CD4-positive, alpha-beta T cell (primary cell): ENCODE measurements at regions not wholly inside any gene's neighbourhood (a gene's known extent, or its start where the extent isn't known, plus 50 kb on each side); places are given as distances from the start of the nearest gene placed in this dataset.

ENCODE experiments used
- ATAC-seq: fragments of 200-7000 bp; cut with Tn5 transposase; one replicate; pipeline ENCODE4 v1.10.0; 2022; ENCODE audit warnings: mild to moderate bottlenecking; ENCODE audit not compliant: poor library complexity
- CTCF ChIA-PET: fragments of 350-600 bp; sonication (Branson Sonifier 250); formaldehyde crosslinking; loops from one replicate; lab custom pipeline; 2021; ENCODE audit warnings: antibody characterized with exemption, inconsistent platforms; lab: Charles Lee
- POLR2A ChIA-PET: fragments of 350-600 bp; sonication (Branson Sonifier 250); formaldehyde crosslinking; loops from one replicate; lab custom pipeline; 2021; ENCODE audit warnings: antibody characterized with exemption, inconsistent platforms; lab: Charles Lee
- DNase-seq, 14 experiments: peaks; one replicate each; pipeline ENCODE4 v3.0.0-alpha.2; 2013 to 2020; ENCODE audit warnings: mixed read lengths in 2 of 14
- H3K27ac ChIP-seq, 2 donors: one replicate each; pipeline versions ENCODE4 v1.5.1 to v1.7.0; 2013; ENCODE audit warnings: low read length in 2 of 2, low read depth in 1 of 2, mild to moderate bottlenecking in 1 of 2
- H3K27me3 ChIP-seq, 2 experiments: 1 replicate in 1 of 2; 2 replicates in 1 of 2; pipeline versions ENCODE4 v1.6.1 to v1.7.0; 2013; ENCODE audit warnings: low read length in 2 of 2, control low read depth in 1 of 2, mild to moderate bottlenecking in 1 of 2, moderate library complexity in 1 of 2; ENCODE audit not compliant: insufficient read depth in 2 of 2, control insufficient read depth in 1 of 2
- H3K36me3 ChIP-seq: one replicate; pipeline ENCODE4 v1.6.1; 2013; ENCODE audit warnings: low read length, control low read depth; ENCODE audit not compliant: insufficient read depth
- H3K4me1 ChIP-seq: one replicate; pipeline ENCODE4 v1.6.1; 2013; ENCODE audit warnings: low read length, control low read depth; ENCODE audit not compliant: insufficient read depth
- H3K4me3 ChIP-seq: one replicate; pipeline ENCODE4 v1.5.1; 2013; ENCODE audit warnings: mild to moderate bottlenecking, low read length, moderate library complexity
- H3K9me3 ChIP-seq, 2 experiments: 1 replicate in 1 of 2; 2 replicates in 1 of 2; pipeline versions ENCODE4 v1.6.1 to v1.7.0; 2013; ENCODE audit warnings: low read length in 2 of 2, mild to moderate bottlenecking in 2 of 2, control low read depth in 1 of 2, moderate library complexity in 1 of 2; ENCODE audit not compliant: control insufficient read depth in 1 of 2, insufficient read depth in 1 of 2
- H3K27ac Mint-ChIP-seq: one replicate; pipeline ENCODE4 v1.8.0; 2020; ENCODE audit warnings: mixed read lengths
- H3K27me3 Mint-ChIP-seq: one replicate; pipeline ENCODE4 v1.8.0; 2021; ENCODE audit warnings: mixed read lengths
- H3K36me3 Mint-ChIP-seq: one replicate; pipeline ENCODE4 v1.8.0; 2021; ENCODE audit warnings: low read depth, mixed read lengths
- H3K4me1 Mint-ChIP-seq: one replicate; pipeline ENCODE4 v1.8.0; 2021; ENCODE audit warnings: low read depth, mixed read lengths
- H3K4me3 Mint-ChIP-seq: one replicate; pipeline ENCODE4 v1.8.0; 2020; ENCODE audit warnings: mild to moderate bottlenecking, mixed read lengths
- H3K9me3 Mint-ChIP-seq: one replicate; pipeline ENCODE4 v1.8.0; 2020; ENCODE audit warnings: mixed read lengths
- CTCF ChIP-seq: fragments of 200-600 bp; IDR thresholded peaks from one replicate; pipeline ENCODE4 v1.8.0; 2022; ENCODE audit warnings: antibody characterized with exemption, mild to moderate bottlenecking
- intact Hi-C, 2 experiments: fragments of 100-400 bp; cut with DNase I in 1 of 2; cut with micrococcal nuclease in 1 of 2; formaldehyde crosslinking; loops; one replicate each; pipeline versions ENCODE4 v1.15.1 to v1.9.0; 2023 to 2025; cut with DNase I, micrococcal nuclease

- Histone ChIP-seq H3K4me3 (no peak overlapping the region), H3K9me3 (no peaks in the 10 kb centered on the region), H3K36me3 (no peaks in the 10 kb centered on the region), H3K27ac (no peak overlapping the region), H3K27me3 (no peaks in the 10 kb centered on the region), H3K4me1 (no peaks in the 10 kb centered on the region)
- no peak overlapping the region for H3K27ac Mint-ChIP-seq
- intact Hi-C loops, result no loop called here
- TF ChIP-seq CTCF, result no peak
- no peak for DNase-seq
- H3K9me3 Mint-ChIP-seq, result no peaks in the 10 kb centered on the region
- no peak overlapping the region for H3K4me3 Mint-ChIP-seq
- ATAC-seq, result no peak
- POLR2A ChIA-PET, result no interaction called here
- no peaks in the 10 kb centered on the region for H3K27me3 Mint-ChIP-seq
- H3K36me3 Mint-ChIP-seq, result no peaks in the 10 kb centered on the region
- H3K4me1 Mint-ChIP-seq, result no peaks in the 10 kb centered on the region
- CTCF ChIA-PET, result no interaction called here
Measured at GRCh38 chr2:78967294-78967693, 58.2 kb upstream of the REG3G start.

- no peak overlapping the region for H3K27ac Mint-ChIP-seq
- POLR2A ChIA-PET, result no interaction called here
Measured at GRCh38 chr2:78973630-78974029, 51.9 kb upstream of the REG3G start.

More at GRCh38 chr2:78973630-78974029, 51.9 kb upstream of the REG3G start:
- Mint-ChIP-seq H3K4me1 (no peaks in the 10 kb centered on the region), H3K36me3 (no peaks in the 10 kb centered on the region), H3K9me3 (peaks cover 5% of the 10 kb centered on the region), H3K27me3 (no peaks in the 10 kb centered on the region), H3K4me3 (no peak overlapping the region)
- CTCF ChIA-PET, result no interaction called here
- peaks cover 0 to 4% of the 10 kb centered on the region in 2 experiments for H3K9me3 ChIP-seq
- no peak for TF ChIP-seq CTCF
- no peak overlapping the region for H3K4me3 ChIP-seq
- intact Hi-C loops, result no loop called here
- no peaks in the 10 kb centered on the region for H3K27me3 ChIP-seq
- H3K36me3 ChIP-seq, result no peaks in the 10 kb centered on the region
- H3K4me1 ChIP-seq, result no peaks in the 10 kb centered on the region
- H3K27ac ChIP-seq, result no peak overlapping the region
- DNase-seq (no peak), ATAC-seq (no peak)
